GM12878 (cell line): ENCODE measurements at regions not wholly inside any gene's neighbourhood (a gene's known extent, or its start where the extent isn't known, plus 50 kb on each side); places are given as distances from the start of the nearest gene placed in this dataset.

Experiments used
- ATAC-seq: fragments of 200-7000 bp; cut with Tn5 transposase; 3 replicates; pipeline ENCODE4 v1.9.1; 2020; ENCODE audit warnings: mild to moderate bottlenecking, moderate library complexity
- BruUV-seq: library from RNA; stranded (reverse); fragments of 400-500 nt; replicated peaks from 2 replicates; lab custom pipeline; 2021; lab: Mats Ljungman, UMichigan
- CTCF ChIA-PET: fragments of 300-600 bp; sonication (Branson Sonifier 250); formaldehyde crosslinking; extraction: SDS; loops from one replicate; lab custom pipeline; 2021; ENCODE audit warnings: inconsistent platforms; lab: Yijun Ruan, JAX
- POLR2A ChIA-PET: fragments of 350-600 bp; formaldehyde crosslinking; extraction: SDS; loops from one replicate; lab custom pipeline; 2021; ENCODE audit warnings: inconsistent platforms; lab: Charles Lee
- RAD21 ChIA-PET: fragments of 300-600 bp; sonication (Branson Sonifier 250); formaldehyde crosslinking; loops from one replicate; lab custom pipeline; 2023; ENCODE audit warnings: antibody characterized with exemption; ENCODE audit not compliant: unreplicated experiment; lab: Charles Lee
- SMC1A ChIA-PET: fragments of 300-600 bp; sonication (Branson Sonifier 250); formaldehyde crosslinking; loops from one replicate; lab custom pipeline; 2023; ENCODE audit not compliant: unreplicated experiment, uncharacterized antibody; lab: Charles Lee
- DNase-seq: peaks from one replicate; pipeline ENCODE4 v3.0.0-alpha.2; 2011; ENCODE audit warnings: low read depth, low spot score
- FAIRE-seq: peaks from 3 replicates; lab custom pipeline; 2011; peaks lifted over from hg19 to GRCh38; lab: Jason Lieb, UNC
- H2AFZ ChIP-seq: 2 replicates; pipeline ENCODE4 v1.6.0; 2011; ENCODE audit warnings: low read depth, low read length, control low read depth; ENCODE audit not compliant: control insufficient read depth
- H3K27ac ChIP-seq: 2 replicates; pipeline ENCODE4 v1.5.1; 2011; ENCODE audit warnings: control low read depth; ENCODE audit not compliant: control insufficient read depth, insufficient read depth
- H3K27me3 ChIP-seq, 2 experiments: replicated peaks in 1 of 2; 2 replicates each; pipeline versions ENCODE4 v1.6.0 to v1.6.1; 2011; ENCODE audit warnings: low read length in 1 of 2; ENCODE audit not compliant: control insufficient read depth in 2 of 2, insufficient read depth in 2 of 2
- H3K36me3 ChIP-seq, 2 experiments: 2 replicates each; pipeline ENCODE4 v1.5.1; 2011; ENCODE audit warnings: low read length in 1 of 2; ENCODE audit not compliant: control insufficient read depth in 2 of 2, insufficient read depth in 2 of 2
- H3K4me1 ChIP-seq: 2 replicates; pipeline ENCODE4 v1.6.1; 2011; ENCODE audit warnings: mild to moderate bottlenecking, low read length, moderate library complexity, mixed read lengths; ENCODE audit not compliant: control insufficient read depth, insufficient read depth
- H3K4me2 ChIP-seq: 2 replicates; pipeline ENCODE4 v1.6.0; 2011; ENCODE audit warnings: control low read depth; ENCODE audit not compliant: control insufficient read depth, insufficient read depth
- H3K4me3 ChIP-seq: fragments of 200-600 bp; sonication (generic); 2 replicates; pipeline ENCODE4 v1.5.1; 2016
- H3K79me2 ChIP-seq: 2 replicates; pipeline ENCODE4 v1.6.0; 2011; ENCODE audit warnings: low read length; ENCODE audit not compliant: control insufficient read depth, insufficient read depth
- H3K9ac ChIP-seq: 2 replicates; pipeline ENCODE4 v1.8.0; 2011; ENCODE audit warnings: low read length, control low read depth, mixed read lengths; ENCODE audit not compliant: control insufficient read depth, insufficient read depth
- H3K9me3 ChIP-seq: replicated peaks from 3 replicates; pipeline ENCODE4 v1.5.1; 2011; ENCODE audit warnings: mild to moderate bottlenecking, low read length; ENCODE audit not compliant: control insufficient read depth, insufficient read depth
- H4K20me1 ChIP-seq: 2 replicates; pipeline ENCODE4 v1.6.0; 2011; ENCODE audit not compliant: control insufficient read depth, insufficient read depth
- CBFB ChIP-seq: IDR thresholded peaks from 2 replicates; pipeline ENCODE4 v1.6.1; 2016; ENCODE audit warnings: antibody characterized with exemption, low read depth
- FOXK2 ChIP-seq: fragments of 450-650 bp; IDR thresholded peaks from 2 replicates; pipeline ENCODE4 v1.6.1; 2017; ENCODE audit warnings: mild to moderate bottlenecking, moderate library complexity
- NFXL1 ChIP-seq: fragments of 450-650 bp; IDR thresholded peaks from 2 replicates; pipeline ENCODE4 v1.6.1; 2017; ENCODE audit warnings: antibody characterized with exemption, mild to moderate bottlenecking, borderline replicate concordance
- NRF1 ChIP-seq: conservative IDR thresholded peaks from 2 replicates; pipeline ENCODE4 v1.6.1; 2011; ENCODE audit warnings: mild to moderate bottlenecking, low read depth, low read length, improper control_type of control experiment
- POLR2A ChIP-seq: IDR thresholded peaks from 2 replicates; pipeline ENCODE4 v1.6.1; 2011; ENCODE audit warnings: low read depth, mild to moderate bottlenecking, low read length
- RFX5 ChIP-seq: IDR thresholded peaks from 2 replicates; pipeline ENCODE4 v1.6.1; 2011; ENCODE audit warnings: low read depth, low read length, improper control_type of control experiment
- SREBF2 ChIP-seq: IDR thresholded peaks from 2 replicates; pipeline ENCODE4 v1.6.1; 2012; ENCODE audit warnings: mild to moderate bottlenecking, low read length
- TCF7 ChIP-seq: IDR thresholded peaks from 2 replicates; pipeline ENCODE4 v1.6.1; 2014; ENCODE audit warnings: antibody characterized with exemption, borderline replicate concordance
- whole genome bisulfite sequencing: methylation state at CpG from one replicate; pipeline ENCODE4 v1.1.6; 2016; ENCODE audit warnings: low lambda C conversion rate; ENCODE audit not compliant: insufficient replicate concordance, insufficient coverage; ENCODE audit errors: missing lambda C conversion rate; 5-methylcytosine and 5-hydroxymethylcytosine counted together
- in situ Hi-C: fragments of 300-500 bp; cut with MboI; formaldehyde crosslinking; loops from 9 replicates; pipeline ENCODE4 v1.14.3; 2018; ENCODE audit warnings: mixed read lengths
- intact Hi-C: fragments of 100-400 bp; cut with micrococcal nuclease; formaldehyde crosslinking; loops from one replicate; pipeline ENCODE4 v1.14.2; 2022; ENCODE audit not compliant: unreplicated experiment
- TF ChIP-seq, protein P1 (sequence below): fragments of 450-650 bp; IDR thresholded peaks from 2 replicates; pipeline ENCODE4 v1.6.1; 2018; ENCODE audit warnings: mild to moderate bottlenecking, low read depth, moderate library complexity; ENCODE audit not compliant: partially characterized antibody

DNA sequence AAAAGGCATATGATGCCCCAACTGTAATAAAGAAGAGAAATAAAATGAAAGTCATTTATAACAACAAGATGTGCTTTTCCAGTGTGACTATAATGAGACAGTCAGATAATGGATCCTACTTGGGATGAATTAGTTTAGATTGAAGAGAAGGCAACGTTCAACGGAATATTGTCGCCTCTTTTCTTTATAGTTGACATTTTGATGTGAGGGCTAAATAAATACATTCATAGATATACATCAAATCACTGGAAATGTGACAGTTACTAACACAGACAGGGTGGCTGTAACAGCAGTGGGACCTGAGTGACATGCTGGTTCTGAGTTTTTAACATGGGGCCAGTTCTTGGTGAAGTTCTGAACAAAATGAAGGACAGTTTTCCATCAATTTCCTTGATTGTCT lies 61.1 kb upstream of the ATP2B2 start:
- H2AFZ ChIP-seq, result no peak overlapping the region
- no peaks in the 10 kb centered on the region for H3K79me2 ChIP-seq
- H4K20me1 ChIP-seq, result no peaks in the 10 kb centered on the region
- CTCF ChIA-PET, result no interaction called here
- no TSS peak for BruUV-seq
- ATAC-seq (no peak), FAIRE-seq (no peak), DNase-seq (no peak)
- no peak overlapping the region for H3K4me3 ChIP-seq
- peaks cover 5% of the 10 kb centered on the region for H3K4me1 ChIP-seq
- in situ Hi-C loops, result no loop called here
- SMC1A ChIA-PET, result interaction anchor here (2.5 kb wide), 1 partner anchor 14 kb away, joined by 5 read pairs; no protein-coding TSS in a partner anchor
- H3K27ac ChIP-seq, result no peak overlapping the region
- TF ChIP-seq RFX5 (no peak), NFXL1 (no peak), TCF7 (no peak), SREBF2 (no peak), FOXK2 (no peak), CBFB (no peak), POLR2A (no peak), NRF1 (no peak)
- TF ChIP-seq, protein P1, sequence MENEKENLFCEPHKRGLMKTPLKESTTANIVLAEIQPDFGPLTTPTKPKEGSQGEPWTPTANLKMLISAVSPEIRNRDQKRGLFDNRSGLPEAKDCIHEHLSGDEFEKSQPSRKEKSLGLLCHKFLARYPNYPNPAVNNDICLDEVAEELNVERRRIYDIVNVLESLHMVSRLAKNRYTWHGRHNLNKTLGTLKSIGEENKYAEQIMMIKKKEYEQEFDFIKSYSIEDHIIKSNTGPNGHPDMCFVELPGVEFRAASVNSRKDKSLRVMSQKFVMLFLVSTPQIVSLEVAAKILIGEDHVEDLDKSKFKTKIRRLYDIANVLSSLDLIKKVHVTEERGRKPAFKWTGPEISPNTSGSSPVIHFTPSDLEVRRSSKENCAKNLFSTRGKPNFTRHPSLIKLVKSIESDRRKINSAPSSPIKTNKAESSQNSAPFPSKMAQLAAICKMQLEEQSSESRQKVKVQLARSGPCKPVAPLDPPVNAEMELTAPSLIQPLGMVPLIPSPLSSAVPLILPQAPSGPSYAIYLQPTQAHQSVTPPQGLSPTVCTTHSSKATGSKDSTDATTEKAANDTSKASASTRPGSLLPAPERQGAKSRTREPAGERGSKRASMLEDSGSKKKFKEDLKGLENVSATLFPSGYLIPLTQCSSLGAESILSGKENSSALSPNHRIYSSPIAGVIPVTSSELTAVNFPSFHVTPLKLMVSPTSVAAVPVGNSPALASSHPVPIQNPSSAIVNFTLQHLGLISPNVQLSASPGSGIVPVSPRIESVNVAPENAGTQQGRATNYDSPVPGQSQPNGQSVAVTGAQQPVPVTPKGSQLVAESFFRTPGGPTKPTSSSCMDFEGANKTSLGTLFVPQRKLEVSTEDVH, result no peak
- 50% methylated on average over 3 of the region's 3 CpGs for WGBS
- peaks cover 2% of the 10 kb centered on the region in 2 experiments; a peak in 3 of 4 replicates for H3K27me3 ChIP-seq
- H3K36me3 ChIP-seq, result no peaks in the 10 kb centered on the region
- RAD21 ChIA-PET, result no interaction called here
- no peak overlapping the region for H3K4me2 ChIP-seq
- intact Hi-C loops, result no loop called here
- H3K9ac ChIP-seq, result no peak overlapping the region
- POLR2A ChIA-PET, result no interaction called here
- H3K9me3 ChIP-seq, result peaks cover 1% of the 10 kb centered on the region; the same call in 2 of the 3 replicates
